Lung (tissue), 11 donors: ENCODE measurements at regions not wholly inside any gene's neighbourhood (a gene's known extent, or its start where the extent isn't known, plus 50 kb on each side); places are given as distances from the start of the nearest gene placed in this dataset.

Source experiments
- ATAC-seq: fragments of 200-7000 bp; cut with Tn5 transposase; one replicate; pipeline ENCODE4 v1.9.1; 2020; ENCODE audit warnings: moderate number of reproducible peaks; ENCODE audit not compliant: insufficient read depth, low FRiP score
- DNase-seq, 3 donors: peaks; one replicate each; pipeline ENCODE4 v3.0.0-alpha.2; 2013 to 2017
- H3K27ac ChIP-seq, 2 donors: one replicate each; pipeline ENCODE4 v1.5.1; 2013; ENCODE audit warnings: mild to moderate bottlenecking in 2 of 2, moderate library complexity in 2 of 2, control low read depth in 1 of 2, inconsistent platforms in 1 of 2, low read depth in 1 of 2, low read length in 1 of 2
- H3K27me3 ChIP-seq, 3 donors: one replicate each; pipeline ENCODE4 v1.5.1; 2013; ENCODE audit warnings: low read length in 2 of 3; ENCODE audit not compliant: control insufficient read depth in 3 of 3, insufficient read depth in 3 of 3
- H3K36me3 ChIP-seq, 4 donors: one replicate each; pipeline ENCODE4 v1.5.1; 2013; ENCODE audit warnings: low read length in 4 of 4, mild to moderate bottlenecking in 1 of 4, moderate library complexity in 1 of 4; ENCODE audit not compliant: control insufficient read depth in 4 of 4, insufficient read depth in 4 of 4
- H3K4me1 ChIP-seq, 5 donors: one replicate each; pipeline ENCODE4 v1.5.1; 2013; ENCODE audit warnings: low read length in 5 of 5, mild to moderate bottlenecking in 2 of 5, moderate library complexity in 1 of 5; ENCODE audit not compliant: control insufficient read depth in 5 of 5, insufficient read depth in 5 of 5
- H3K4me3 ChIP-seq: one replicate; pipeline ENCODE4 v1.5.1; 2013; ENCODE audit warnings: mild to moderate bottlenecking, control low read depth, moderate library complexity
- H3K9ac ChIP-seq, 2 donors: one replicate each; pipeline ENCODE4 v1.5.1; 2013; ENCODE audit warnings: low read length in 2 of 2, control low read depth in 1 of 2; ENCODE audit not compliant: insufficient read depth in 1 of 2
- H3K9me3 ChIP-seq, 4 donors: one replicate each; pipeline ENCODE4 v1.5.1; 2013; ENCODE audit warnings: low read length in 3 of 4, mild to moderate bottlenecking in 1 of 4, moderate library complexity in 1 of 4; ENCODE audit not compliant: control insufficient read depth in 4 of 4, insufficient read depth in 3 of 4
- CTCF ChIP-seq: IDR thresholded peaks from 2 replicates; pipeline ENCODE4 v1.5.1; 2012; ENCODE audit warnings: mild to moderate bottlenecking; ENCODE audit errors: control extremely low read depth, extremely low read depth
- WGBS, 2 donors: extraction: QIAGEN DNeasy Blood & Tissue Kit; methylation state at CpG; one replicate each; pipeline ENCODE4 v1.1.7; 2013; 5-methylcytosine and 5-hydroxymethylcytosine counted together
- donor health status: control.
- donor health status: control.
- donor health status: Bipolar disorder and iron deficiency.
- donor health status: healthy.
- donor health status: DM: yes; HTN: yes; CAD: no.

DNA sequence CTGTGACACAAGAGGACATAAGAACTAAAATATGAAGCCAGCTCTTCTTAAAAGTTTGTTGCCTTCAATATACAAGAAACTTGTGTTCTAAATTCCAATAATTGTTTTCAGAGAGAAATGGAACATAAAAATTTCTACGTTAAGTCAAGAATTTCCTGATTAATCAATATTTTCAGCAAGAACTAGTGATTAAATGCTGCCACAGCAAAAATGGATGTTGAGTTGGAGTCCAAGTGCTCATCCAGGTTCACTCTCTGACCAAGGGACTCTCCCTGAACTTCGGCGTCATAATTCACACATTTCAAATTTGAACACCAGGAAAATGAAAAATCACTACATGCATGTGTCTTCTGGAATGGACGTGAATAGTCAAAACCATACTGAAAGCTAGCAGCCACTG, 1263.6 kb upstream of the GOT2 start:
- no peak for ATAC-seq
- no peaks in the 10 kb centered on the region for H3K36me3 ChIP-seq
- no peaks in the 10 kb centered on the region for H3K4me1 ChIP-seq
- TF ChIP-seq CTCF: no peak
- H3K27ac ChIP-seq: no peak overlapping the region
- DNase-seq: no peak
- WGBS, 2 donors: 93 to 94% methylated on average over 4 of the region's 4 CpGs
- no peak overlapping the region for H3K9ac ChIP-seq
- no peaks in the 10 kb centered on the region for H3K27me3 ChIP-seq
- H3K9me3 ChIP-seq: peaks cover 0 to 2% (median 0%) of the 10 kb centered on the region in 4 donors
- no peak overlapping the region for H3K4me3 ChIP-seq

GRCh38 chr16:59993101-59993500, 1259.0 kb upstream of the GOT2 start:
- Histone ChIP-seq H3K27ac (no peak overlapping the region), H3K4me1 (no peaks in the 10 kb centered on the region), H3K36me3 (no peaks in the 10 kb centered on the region), H3K9ac (no peak overlapping the region), H3K27me3 (no peaks in the 10 kb centered on the region), H3K9me3 (peaks cover 0 to 5% (median under 1%) of the 10 kb centered on the region in 4 donors), H3K4me3 (no peak overlapping the region)
- ATAC-seq (no peak), DNase-seq (no peak)
- TF ChIP-seq CTCF: no peak
- 85 to 90% methylated on average over 10 of the region's 10 CpGs for WGBS, 2 donors

DNA sequence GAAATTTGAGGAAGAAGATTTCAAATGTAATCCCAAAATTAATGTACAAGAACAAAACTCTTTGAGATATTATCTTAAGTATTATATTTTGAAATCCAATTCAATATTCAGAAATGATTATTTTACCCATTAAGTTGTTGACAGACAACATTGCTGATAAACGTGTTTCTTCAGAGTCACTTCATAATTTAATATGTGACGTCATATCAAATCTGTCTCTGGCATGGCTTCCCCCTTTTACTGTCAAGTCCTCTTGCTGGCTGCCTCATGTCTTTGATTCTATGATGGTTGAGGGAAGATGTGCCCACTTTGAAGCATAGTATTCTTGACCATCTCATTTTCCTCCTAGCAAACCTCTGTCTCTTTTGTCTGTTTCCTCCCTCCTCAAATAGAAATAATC, 1257.1 kb upstream of the GOT2 start:
- TF ChIP-seq CTCF: no peak
- Histone ChIP-seq H3K27ac (no peak overlapping the region), H3K36me3 (no peaks in the 10 kb centered on the region), H3K27me3 (no peaks in the 10 kb centered on the region), H3K4me1 (no peaks in the 10 kb centered on the region), H3K4me3 (no peak overlapping the region), H3K9me3 (peaks cover 0 to 5% (median under 1%) of the 10 kb centered on the region in 4 donors), H3K9ac (no peak overlapping the region)
- 44 to 86% methylated on average over 2 of the region's 2 CpGs for WGBS, 2 donors
- ATAC-seq: no peak
- no peak for DNase-seq

- no peak for TF ChIP-seq CTCF
- no peak overlapping the region for H3K4me3 ChIP-seq
These were observed 1254.5 kb upstream of the GOT2 start for GRCh38 chr16:59988591-59988990.

More at GRCh38 chr16:59988591-59988990, 1254.5 kb upstream of the GOT2 start:
- H3K36me3 ChIP-seq: no peaks in the 10 kb centered on the region
- DNase-seq: no peak
- no peak overlapping the region for H3K27ac ChIP-seq
- H3K4me1 ChIP-seq: no peaks in the 10 kb centered on the region
- no peak overlapping the region for H3K9ac ChIP-seq
- H3K9me3 ChIP-seq: peaks cover 0 to 5% (median under 1%) of the 10 kb centered on the region in 4 donors
- 72 to 75% methylated on average over 1 of the region's 1 CpG for WGBS, 2 donors
- no peaks in the 10 kb centered on the region for H3K27me3 ChIP-seq
- ATAC-seq: no peak
